ENCODE measurements at regions not wholly inside any gene's neighbourhood (a gene's known extent, or its start where the extent isn't known, plus 50 kb on each side); places are given as distances from the start of the nearest gene placed in this dataset.

DNA sequence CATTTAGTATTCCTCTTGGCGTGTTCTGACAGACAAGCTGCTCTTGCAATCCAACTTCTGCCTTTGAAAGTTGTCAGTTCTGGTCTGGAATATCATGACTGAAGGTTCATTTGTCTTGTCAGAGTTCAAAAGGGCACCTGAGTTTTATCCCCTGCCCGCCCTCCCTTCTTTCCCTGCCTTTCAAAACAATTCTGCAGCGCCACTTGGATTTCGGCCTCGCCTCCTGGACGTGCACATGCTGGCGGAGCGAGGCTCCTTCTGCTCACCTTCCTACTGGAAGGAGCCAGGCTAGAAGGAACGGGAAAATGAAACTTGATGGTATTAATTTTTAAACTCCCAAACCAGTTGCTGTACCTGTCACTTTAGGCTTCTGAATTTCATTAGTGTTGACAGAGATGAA, 55.7 kb upstream of the HDGFL1 start (continued):
- TF ChIP-seq RFX5 (IDR thresholded peaks at IDR 0.05; ENCODE audit: low read length) = no peak

DNA sequence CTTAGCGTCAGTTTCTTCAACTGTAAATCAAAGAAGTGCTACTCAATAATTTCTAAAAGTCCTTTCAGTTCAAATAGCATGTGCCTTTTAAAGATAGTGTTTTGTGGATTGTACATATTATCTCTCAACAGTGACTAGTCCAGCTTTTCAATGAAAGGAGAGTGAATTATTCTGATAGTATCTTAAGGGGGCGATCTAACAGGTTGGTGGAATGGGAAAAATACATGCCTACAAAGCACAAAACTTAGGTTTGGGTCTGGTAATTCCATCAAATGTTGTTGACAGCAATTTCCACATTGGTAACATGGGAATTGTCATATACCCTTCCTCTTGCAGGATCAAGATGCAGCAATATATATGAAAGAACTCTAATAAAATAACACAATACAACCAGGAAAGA, 50.1 kb upstream of the HDGFL1 start:
- no peak for DNase-seq
- H3K79me2 ChIP-seq (ENCODE audit: insufficient read depth) = no peaks in the 10 kb centered on the region
- H3F3A ChIP-seq (replicated peaks; ENCODE audit: insufficient read depth) = no peaks in the 10 kb centered on the region
- H3K4me1 ChIP-seq (ENCODE audit: control insufficient read depth in 1 of 2, insufficient read depth in 2 of 2, low read depth in 1 of 2, low read length in 1 of 2) = no peaks in the 10 kb centered on the region
- no peak overlapping the region for H2AFZ ChIP-seq (ENCODE audit: low read depth)
- POLR2A ChIA-PET = no interaction called here
- H3K27ac ChIP-seq (ENCODE audit: low read depth in 2 of 2, low read length in 1 of 2) = no peak overlapping the region
- no peaks in the 10 kb centered on the region for H3K9me3 ChIP-seq
- H3K9me2 ChIP-seq = no peaks in the 10 kb centered on the region
- no peak overlapping the region for H3K4me2 ChIP-seq
- WGBS (ENCODE audit: low lambda C conversion rate) = 79% methylated on average over 2 of the region's 2 CpGs
- no peak overlapping the region for H3K9ac ChIP-seq
- H4K20me1 ChIP-seq (ENCODE audit: insufficient read depth) = no peaks in the 10 kb centered on the region
- no peak overlapping the region for H3K4me3 ChIP-seq (ENCODE audit: low read depth in 2 of 2, low read length in 1 of 2)
- CTCF ChIA-PET = interaction anchor here (1.1 to 1.6 kb wide), 2 partner anchors 9 to 63 kb away, joined by 3 read pairs; no protein-coding TSS in a partner anchor
- no peaks in the 10 kb centered on the region for H3K27me3 ChIP-seq (ENCODE audit: insufficient read depth)
- TF ChIP-seq EZH2phosphoT487 (IDR thresholded peaks at IDR 0.05; ENCODE audit: borderline replicate concordance, low read depth) (no peak), FOSL2 (IDR thresholded peaks at IDR 0.05; ENCODE audit: borderline replicate concordance, low read depth) (no peak), RAD21 (IDR thresholded peaks at IDR 0.05; ENCODE audit: low read length) (no peak)
- H3K36me3 ChIP-seq (replicated peaks in 1 of 2; ENCODE audit: control insufficient read depth in 1 of 2, insufficient read depth in 2 of 2, low read length in 1 of 2) = no peaks in the 10 kb centered on the region
